ENCODE measurements at regions not wholly inside any gene's neighbourhood (a gene's known extent, or its start where the extent isn't known, plus 50 kb on each side); places are given as distances from the start of the nearest gene placed in this dataset.
"Not testable (repeated sequence)": the region's sequence is repeated elsewhere in the genome, so short reads cannot be mapped to it uniquely, and the experiment has no call there.

- DNase-seq, result no peak
Measured at GRCh38 chr3:150357923-150358607, 50.0 kb upstream of the TSC22D2 start.

DNA sequence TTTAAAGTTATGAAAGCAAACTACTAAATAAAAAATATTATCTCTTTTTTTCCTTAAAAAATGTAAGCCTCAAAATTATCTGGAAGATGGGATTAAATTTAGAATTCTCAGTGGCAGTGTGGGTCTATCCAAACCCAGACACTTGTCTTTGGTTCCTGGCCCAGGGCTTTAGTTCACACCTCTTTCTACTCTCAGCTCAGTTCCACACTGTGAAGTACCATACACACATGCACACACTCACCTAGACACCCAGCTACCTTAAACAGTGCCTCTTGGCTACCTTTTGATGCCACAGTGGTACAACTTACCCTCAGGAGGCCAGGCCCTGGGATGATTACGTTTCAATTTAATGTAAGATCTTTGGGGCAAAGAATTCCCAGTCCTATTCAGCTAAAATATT is 51.0 kb upstream of the TSC22D2 start:
- DNase-seq, result no peak

DNA sequence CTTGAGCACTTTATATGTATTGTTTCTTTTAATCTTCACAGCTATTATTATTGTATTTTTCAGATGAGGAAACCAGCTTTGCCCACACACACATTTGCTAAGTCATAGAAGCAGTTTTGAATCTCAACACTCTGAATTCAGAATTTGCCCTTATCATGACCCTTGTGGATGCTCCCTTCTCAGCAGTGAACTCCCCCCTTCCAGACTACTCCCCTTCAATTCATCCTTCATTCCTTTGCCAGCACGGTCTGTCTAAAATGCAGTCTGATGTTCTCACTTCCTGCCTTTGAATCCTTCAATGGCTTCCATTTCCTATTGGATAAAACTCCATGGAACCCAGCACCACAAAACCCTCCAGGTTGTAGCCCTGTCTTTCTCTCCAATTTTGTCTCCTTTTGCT is 52.5 kb upstream of the TSC22D2 start:
- no peak for DNase-seq

- no peak for DNase-seq
Measured at GRCh38 chr3:150352931-150353330, 55.2 kb upstream of the TSC22D2 start.

GRCh38 chr3:150351398-150351797 is 56.7 kb upstream of the TSC22D2 start:
- no peak for DNase-seq

DNA sequence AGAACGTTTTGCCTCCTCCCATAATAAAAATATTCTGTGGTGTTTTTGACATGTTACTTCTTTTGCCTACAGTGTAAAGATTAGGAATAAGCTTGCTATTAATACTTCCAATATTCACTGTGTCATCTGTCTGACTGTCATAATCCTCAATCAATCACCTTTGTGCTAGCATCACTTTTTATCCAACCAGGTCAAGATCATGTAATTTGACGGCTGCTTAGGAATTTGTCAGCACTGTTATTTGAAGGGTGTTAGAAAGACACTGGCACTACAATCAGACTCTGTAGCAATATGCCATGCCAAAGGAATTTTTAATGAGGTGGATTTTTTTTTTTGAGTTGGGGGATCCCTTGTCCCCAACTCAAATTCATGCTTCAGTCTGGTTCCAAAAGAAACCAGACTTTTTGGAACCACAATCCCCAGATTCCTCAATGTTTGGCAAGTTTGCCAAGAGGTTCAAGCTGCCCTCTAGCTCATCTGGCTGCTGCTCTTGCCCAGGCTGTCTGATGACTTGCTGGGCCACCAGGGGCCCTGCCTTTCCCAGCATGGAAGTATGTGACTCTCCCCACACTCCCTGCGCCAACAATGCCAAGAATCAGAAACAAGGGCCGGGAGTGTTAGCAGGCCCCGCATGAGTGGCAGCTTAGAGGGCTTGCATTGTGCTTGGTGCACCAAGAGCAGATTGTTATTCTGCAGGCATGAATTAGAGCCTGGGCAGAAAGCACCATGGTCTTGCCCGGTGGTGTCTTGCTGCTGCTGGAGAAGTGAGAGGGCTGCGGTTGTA is 58.6 kb upstream of the TSC22D2 start:
- DNase-seq, result no peak

DNA sequence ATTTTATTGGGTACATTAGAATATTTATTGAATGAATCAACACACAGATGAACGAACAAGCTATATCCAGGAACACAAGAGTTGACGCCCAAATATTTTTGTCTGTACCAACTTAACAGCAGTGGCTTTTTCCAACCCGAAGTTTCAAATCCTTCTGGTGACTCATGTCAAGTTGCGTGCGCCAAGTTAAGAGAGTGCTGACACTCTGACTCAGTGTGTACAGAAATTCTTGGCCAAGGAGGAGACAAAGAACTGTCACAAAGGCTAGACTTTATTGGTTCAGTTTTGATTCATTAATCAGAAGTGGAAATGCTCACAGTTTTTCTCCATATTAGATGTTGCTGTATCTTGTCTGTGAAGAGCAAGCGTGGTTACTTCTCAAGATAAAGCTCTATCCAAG is 59.6 kb upstream of the TSC22D2 start:
- DNase-seq, result no peak

GRCh38 chr3:150346981-150347863 is 60.9 kb upstream of the TSC22D2 start:
- DNase-seq, result no peak

DNA sequence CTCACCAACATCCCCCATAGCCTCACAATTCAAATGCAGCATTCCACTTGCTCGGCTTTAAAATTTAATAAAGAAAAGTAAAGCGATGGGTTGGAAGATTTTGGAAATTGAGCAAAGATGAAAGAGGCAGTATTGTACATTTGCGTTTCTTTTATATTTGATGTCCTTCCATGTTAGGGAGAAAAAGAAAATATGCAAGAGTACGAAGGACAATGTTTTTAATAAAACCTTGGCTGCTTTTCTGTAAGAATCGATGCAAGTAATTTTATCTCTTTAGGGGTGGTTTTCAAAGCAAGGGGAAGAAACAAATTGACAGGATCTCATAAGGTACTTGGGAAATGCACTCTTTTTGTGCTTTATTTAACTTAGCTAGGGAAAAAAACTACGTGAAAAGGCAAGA is 61.8 kb upstream of the TSC22D2 start:
- DNase-seq, result no peak

DNA sequence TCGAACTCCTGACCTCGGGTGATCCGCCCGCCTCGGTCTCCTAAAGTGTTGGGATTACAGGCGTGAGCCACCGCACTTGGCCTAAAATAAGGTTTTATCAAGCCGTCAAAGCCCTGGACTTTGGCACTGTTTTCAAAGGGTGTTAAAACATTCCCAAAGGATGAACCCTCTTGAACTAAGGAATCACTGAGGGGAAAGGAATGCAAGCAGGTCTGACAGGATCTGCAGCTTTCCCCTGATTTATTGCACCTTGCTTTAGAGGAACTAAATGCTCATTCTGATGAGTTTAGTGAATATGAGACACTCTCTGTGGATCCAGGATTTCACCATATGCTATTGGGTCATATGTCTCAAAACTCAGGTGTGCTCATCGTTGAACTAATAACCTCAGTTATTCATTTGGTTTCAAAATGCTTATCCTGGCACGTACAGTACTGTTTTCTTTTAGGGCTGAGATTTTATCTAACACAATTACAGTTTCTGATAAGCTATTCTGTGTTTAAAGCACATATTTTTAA is 63.0 kb upstream of the TSC22D2 start:
- no peak for DNase-seq

- DNase-seq, result no peak
Measured at GRCh38 chr3:150344079-150344759, 63.9 kb upstream of the TSC22D2 start.

GRCh38 chr3:150342896-150343467 is 65.1 kb upstream of the TSC22D2 start:
- no peak for DNase-seq

- DNase-seq, result no peak
Measured at GRCh38 chr3:150341891-150342290, 66.2 kb upstream of the TSC22D2 start.

- DNase-seq, result not testable (repeated sequence)
Measured at GRCh38 chr3:150336363-150336762, 71.7 kb upstream of the TSC22D2 start.

DNA sequence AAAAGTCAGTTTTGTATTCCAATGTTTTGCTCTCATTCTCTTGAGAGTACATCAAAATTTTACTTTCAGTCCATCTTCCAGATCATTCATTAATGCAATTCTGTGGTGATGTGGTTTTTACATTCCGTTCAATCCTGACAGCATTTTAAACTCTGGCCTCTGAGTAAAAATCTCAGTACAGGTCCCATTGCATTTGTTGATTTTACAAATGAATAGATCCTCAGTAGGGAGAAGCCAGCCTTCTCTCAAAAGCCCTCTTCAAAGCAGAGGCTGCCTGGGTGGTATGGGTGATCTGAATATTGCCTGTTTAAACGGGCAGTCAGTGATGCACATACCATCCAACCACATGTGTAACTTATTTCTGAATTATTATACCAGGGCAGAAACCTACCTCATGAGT is 72.5 kb upstream of the TSC22D2 start:
- DNase-seq, result no peak

DNA sequence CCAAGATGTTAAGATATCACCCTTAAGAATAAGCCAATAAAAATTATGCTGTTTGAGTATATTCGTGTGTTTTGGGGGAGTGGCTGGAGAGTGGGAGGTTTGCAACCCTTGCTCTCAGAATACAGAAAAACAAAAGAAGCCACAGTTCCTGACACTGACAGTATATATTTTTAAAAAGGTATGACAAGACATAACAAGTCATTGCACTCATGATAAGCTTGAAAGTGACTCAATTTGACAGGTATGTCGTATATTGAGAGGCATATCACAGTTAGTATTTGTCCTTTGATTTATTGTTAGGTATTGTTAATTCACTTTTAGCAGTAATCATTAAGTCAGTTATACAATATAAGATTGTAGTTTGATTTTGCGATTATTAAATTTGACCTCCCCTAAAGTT is 73.1 kb upstream of the TSC22D2 start:
- no peak for DNase-seq

DNA sequence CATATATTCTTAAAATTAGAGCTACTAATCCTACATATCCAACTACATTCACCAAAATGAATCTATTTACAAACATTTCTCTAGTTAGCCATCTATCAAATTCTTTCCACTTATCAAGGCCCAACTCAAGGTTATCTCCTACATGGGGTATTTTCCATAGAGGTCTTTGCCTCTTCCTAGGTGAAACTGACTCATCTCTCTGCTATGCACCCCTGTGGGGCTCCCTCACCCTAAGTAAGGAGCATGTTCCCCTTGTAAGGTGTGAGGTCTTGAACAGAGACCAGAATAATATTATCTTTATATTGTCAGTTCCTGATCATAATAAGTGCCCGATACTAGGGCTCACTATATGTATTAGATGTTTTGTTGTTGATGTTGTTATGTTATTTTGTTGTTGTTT is 74.6 kb upstream of the TSC22D2 start:
- no peak for DNase-seq

DNA sequence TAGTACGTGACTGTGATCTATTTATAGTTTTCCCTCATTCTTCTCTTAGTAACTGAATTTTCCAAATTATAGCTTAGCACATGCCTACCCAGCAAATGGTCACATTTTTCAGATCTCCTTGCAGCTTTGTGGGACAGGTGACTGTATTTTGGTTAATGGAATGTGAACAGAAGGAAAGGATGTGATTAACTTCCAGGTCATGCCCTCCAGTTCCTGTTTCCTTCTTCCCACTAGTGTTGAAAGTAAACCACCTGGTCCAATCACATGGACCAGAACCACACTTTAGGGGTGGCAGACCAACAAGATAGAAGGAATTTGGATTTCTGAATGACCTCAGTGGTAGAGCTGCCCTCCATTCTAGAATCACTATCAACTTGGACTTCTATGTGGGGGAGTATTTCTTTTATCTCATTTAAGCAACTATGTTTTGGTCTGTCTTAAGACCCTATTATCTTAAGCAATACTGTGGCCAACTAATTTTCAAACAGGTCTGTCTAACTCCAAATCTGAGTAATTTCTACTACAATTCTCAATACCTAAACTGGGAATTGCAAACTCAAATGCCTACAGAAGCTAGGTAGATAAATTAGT is 76.0 kb upstream of the TSC22D2 start:
- DNase-seq, result no peak

GRCh38 chr3:150330872-150331271 is 77.2 kb upstream of the TSC22D2 start:
- no peak for DNase-seq

DNA sequence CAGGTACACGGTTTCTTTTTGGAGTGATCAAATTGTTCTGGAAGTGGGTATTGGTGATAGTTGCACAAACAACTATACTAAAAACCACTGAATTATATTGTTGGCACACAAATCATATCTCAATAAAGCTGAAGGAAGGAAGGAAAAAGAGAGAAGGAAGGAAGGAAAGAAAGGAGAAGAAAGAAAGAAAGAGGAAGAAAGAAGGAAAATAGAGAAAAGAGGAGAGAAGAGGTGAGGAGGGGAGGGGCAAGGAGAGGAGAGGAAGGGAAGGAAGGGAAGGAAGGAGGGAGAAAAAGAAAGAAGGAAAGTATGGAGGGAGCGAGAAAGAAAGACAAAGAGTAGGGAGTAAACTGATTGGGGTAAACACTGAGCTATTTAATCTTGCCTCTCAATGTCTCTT is 77.9 kb upstream of the TSC22D2 start:
- no peak for DNase-seq

DNA sequence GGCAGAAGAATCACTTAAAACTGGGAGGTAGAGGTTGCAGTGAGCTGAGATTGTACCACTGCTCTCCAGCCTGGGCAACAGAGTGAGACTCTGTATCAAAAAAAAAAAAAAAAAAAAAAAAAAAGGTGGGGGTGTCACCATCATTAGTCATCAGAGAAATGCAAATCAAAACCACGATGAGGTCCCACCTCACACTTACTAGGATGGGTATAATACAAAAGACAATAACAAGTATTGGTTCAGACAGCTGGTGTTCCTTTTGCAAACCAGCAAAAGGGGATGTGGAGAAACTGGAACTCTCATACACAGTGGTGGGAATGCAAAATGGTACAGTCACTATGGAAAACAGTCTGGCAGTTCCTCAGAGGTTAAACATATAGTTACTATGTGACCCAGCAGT is 78.7 kb upstream of the TSC22D2 start:
- no peak for DNase-seq

- DNase-seq, result no peak
Measured at GRCh38 chr3:150328654-150329040, 79.5 kb upstream of the TSC22D2 start.
